B cell (primary cell): ENCODE measurements at regions not wholly inside any gene's neighbourhood (a gene's known extent, or its start where the extent isn't known, plus 50 kb on each side); places are given as distances from the start of the nearest gene placed in this dataset.

Experiments
- ATAC-seq: fragments of 200-7000 bp; cut with Tn5 transposase; one replicate; pipeline ENCODE4 v1.10.0; 2021; ENCODE audit warnings: low read depth, mild to moderate bottlenecking, moderate number of reproducible peaks, moderate library complexity
- CTCF ChIA-PET: fragments of 350-600 bp; sonication (Branson Sonifier 250); formaldehyde crosslinking; loops from one replicate; lab custom pipeline; 2021; ENCODE audit warnings: antibody characterized with exemption, inconsistent platforms; lab: Charles Lee
- POLR2A ChIA-PET: fragments of 350-600 bp; sonication (Branson Sonifier 250); formaldehyde crosslinking; loops from one replicate; lab custom pipeline; 2021; ENCODE audit warnings: antibody characterized with exemption; lab: Charles Lee
- DNase-seq: peaks from one replicate; pipeline ENCODE4 v3.0.0; 2013
- H2AFZ ChIP-seq: 2 replicates; pipeline ENCODE4 v1.6.1; 2012; ENCODE audit warnings: mild to moderate bottlenecking, low read depth, low read length; ENCODE audit not compliant: insufficient read depth, poor library complexity, severe bottlenecking
- H3K27ac ChIP-seq, 2 donors: 1 replicate in 1 of 2; 2 replicates in 1 of 2; pipeline ENCODE4 v1.5.1; 2012 to 2013; ENCODE audit warnings: low read length in 2 of 2, mild to moderate bottlenecking in 2 of 2, moderate library complexity in 1 of 2
- H3K27me3 ChIP-seq, 4 experiments: fragments of 200-600 bp in 1 of 4; sonication (generic) in 1 of 4; replicated peaks in 1 of 4; 1 replicate in 2 of 4; 2 replicates in 2 of 4; pipeline versions ENCODE4 v1.6.1 to v1.7.0; 2013 to 2016; ENCODE audit warnings: low read length in 3 of 4, mild to moderate bottlenecking in 2 of 4, mixed read lengths in 1 of 4, moderate library complexity in 1 of 4; ENCODE audit not compliant: insufficient read depth in 4 of 4, control insufficient read depth in 3 of 4; ENCODE audit errors: control extremely low read depth in 1 of 4
- H3K36me3 ChIP-seq, 2 experiments: replicated peaks in 1 of 2; 1 replicate in 1 of 2; 2 replicates in 1 of 2; pipeline versions ENCODE4 v1.6.1 to v1.7.1; 2013; ENCODE audit warnings: low read length in 1 of 2; ENCODE audit not compliant: insufficient read depth in 2 of 2, control insufficient read depth in 1 of 2; ENCODE audit errors: control extremely low read depth in 1 of 2, extremely low read depth in 1 of 2
- H3K4me1 ChIP-seq, 2 donors: fragments of 200-600 bp in 1 of 2; sonication (generic) in 1 of 2; 1 replicate in 1 of 2; 2 replicates in 1 of 2; pipeline versions ENCODE4 v1.5.1 to v1.6.1; 2013 to 2017; ENCODE audit warnings: low read length in 2 of 2; ENCODE audit not compliant: control insufficient read depth in 2 of 2, insufficient read depth in 2 of 2
- H3K4me2 ChIP-seq: replicated peaks from 2 replicates; pipeline ENCODE3; 2012; ENCODE audit warnings: mild to moderate bottlenecking, low read depth, low read length; ENCODE audit not compliant: poor library complexity, severe bottlenecking
- H3K4me3 ChIP-seq, 5 experiments: fragments of 200-600 bp in 1 of 5; sonication (generic) in 1 of 5; 1 replicate in 3 of 5; 2 replicates in 2 of 5; pipeline versions ENCODE4 v1.5.1 to v1.7.0; 2011 to 2016; ENCODE audit warnings: low read length in 4 of 5, mild to moderate bottlenecking in 4 of 5, low read depth in 2 of 5, control low read depth in 1 of 5, moderate library complexity in 1 of 5; ENCODE audit not compliant: insufficient read depth in 1 of 5; ENCODE audit errors: control extremely low read depth in 1 of 5, extremely low read depth in 1 of 5
- H3K79me2 ChIP-seq: fragments of 200-600 bp; sonication (generic); one replicate; pipeline ENCODE4 v1.6.0; 2016; ENCODE audit warnings: low read length; ENCODE audit not compliant: control insufficient read depth, insufficient read depth
- H3K9ac ChIP-seq: fragments of 200-600 bp; sonication (generic); 2 replicates; pipeline ENCODE4 v1.6.1; 2017; ENCODE audit warnings: mild to moderate bottlenecking, low read length, moderate library complexity
- H3K9me3 ChIP-seq, 3 donors: one replicate each; pipeline versions ENCODE4 v1.6.1 to v1.7.1; 2013; ENCODE audit warnings: low read length in 2 of 3; ENCODE audit not compliant: control insufficient read depth in 2 of 3, insufficient read depth in 1 of 3; ENCODE audit errors: control extremely low read depth in 1 of 3
- H4K20me1 ChIP-seq: 2 replicates; pipeline ENCODE4 v1.6.0; 2012; ENCODE audit warnings: mild to moderate bottlenecking, low read length; ENCODE audit not compliant: insufficient read depth, control insufficient read depth, poor library complexity, severe bottlenecking
- H3K27ac Mint-ChIP-seq: one replicate; pipeline ENCODE4 v1.8.0; 2021; ENCODE audit warnings: mixed read lengths
- H3K27me3 Mint-ChIP-seq: one replicate; pipeline ENCODE4 v1.8.0; 2021; ENCODE audit warnings: mixed read lengths
- H3K4me1 Mint-ChIP-seq: one replicate; pipeline ENCODE4 v1.8.0; 2021; ENCODE audit warnings: mixed read lengths
- H3K4me3 Mint-ChIP-seq: one replicate; pipeline ENCODE4 v1.8.0; 2021; ENCODE audit warnings: mixed read lengths
- H3K9me3 Mint-ChIP-seq: one replicate; pipeline ENCODE4 v1.8.0; 2022; ENCODE audit warnings: mixed read lengths; ENCODE audit not compliant: insufficient read depth
- EZH2 ChIP-seq: IDR thresholded peaks from 2 replicates; pipeline ENCODE4 v1.6.1; 2012; ENCODE audit warnings: borderline replicate concordance, low read depth, mild to moderate bottlenecking, moderate library complexity, low read length; ENCODE audit not compliant: insufficient read depth, poor library complexity, severe bottlenecking
- WGBS: methylation state at CpG from one replicate; pipeline ENCODE4 v1.1.5; 2013; ENCODE audit warnings: missing lambda C conversion rate; ENCODE audit not compliant: insufficient coverage; 5-methylcytosine and 5-hydroxymethylcytosine counted together
- intact Hi-C: fragments of 100-400 bp; cut with micrococcal nuclease; formaldehyde crosslinking; loops from one replicate; pipeline ENCODE4 v1.10.0; 2022
- TF ChIP-seq, protein P1 (sequence below): fragments of 200-600 bp; IDR thresholded peaks from one replicate; pipeline ENCODE4 v1.8.0; 2022; ENCODE audit warnings: antibody characterized with exemption, mild to moderate bottlenecking

DNA sequence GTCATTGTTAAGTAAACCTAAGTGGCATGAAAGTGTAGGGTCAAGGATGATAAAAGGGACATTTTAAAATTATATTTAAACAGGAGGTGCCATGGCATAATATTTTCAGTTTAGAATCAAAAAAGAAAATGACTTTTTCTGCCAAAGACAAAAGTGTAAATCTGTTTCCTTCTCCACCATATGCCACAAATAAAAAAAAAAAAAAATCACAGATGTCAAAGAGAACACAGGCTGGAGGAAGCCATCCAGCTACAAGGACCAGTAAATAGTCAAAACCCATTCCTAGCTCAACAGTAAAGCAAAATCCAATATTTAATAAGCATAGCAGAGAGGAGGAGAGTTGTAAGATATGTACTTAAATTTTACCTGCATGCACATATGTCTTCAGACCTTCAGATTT is 321.3 kb upstream of the TMEM229A start:
- Histone ChIP-seq H3K4me2 (no peak overlapping the region), H3K27ac (no peak overlapping the region), H3K36me3 (no peaks in the 10 kb centered on the region), H3K79me2 (no peaks in the 10 kb centered on the region), H3K9ac (no peak overlapping the region), H4K20me1 (no peaks in the 10 kb centered on the region), H2AFZ (no peak overlapping the region), H3K9me3 (peaks cover 0 to 3% (median 0%) of the 10 kb centered on the region in 3 donors), H3K4me1 (no peaks in the 10 kb centered on the region), H3K27me3 (no peaks in the 10 kb centered on the region), H3K4me3 (no peak overlapping the region)
- Mint-ChIP-seq H3K4me3 (no peak overlapping the region), H3K27ac (no peak overlapping the region), H3K4me1 (no peaks in the 10 kb centered on the region), H3K9me3 (no peaks in the 10 kb centered on the region), H3K27me3 (no peaks in the 10 kb centered on the region)
- no peak for ATAC-seq
- TF ChIP-seq EZH2 = no peak
- TF ChIP-seq, protein P1, sequence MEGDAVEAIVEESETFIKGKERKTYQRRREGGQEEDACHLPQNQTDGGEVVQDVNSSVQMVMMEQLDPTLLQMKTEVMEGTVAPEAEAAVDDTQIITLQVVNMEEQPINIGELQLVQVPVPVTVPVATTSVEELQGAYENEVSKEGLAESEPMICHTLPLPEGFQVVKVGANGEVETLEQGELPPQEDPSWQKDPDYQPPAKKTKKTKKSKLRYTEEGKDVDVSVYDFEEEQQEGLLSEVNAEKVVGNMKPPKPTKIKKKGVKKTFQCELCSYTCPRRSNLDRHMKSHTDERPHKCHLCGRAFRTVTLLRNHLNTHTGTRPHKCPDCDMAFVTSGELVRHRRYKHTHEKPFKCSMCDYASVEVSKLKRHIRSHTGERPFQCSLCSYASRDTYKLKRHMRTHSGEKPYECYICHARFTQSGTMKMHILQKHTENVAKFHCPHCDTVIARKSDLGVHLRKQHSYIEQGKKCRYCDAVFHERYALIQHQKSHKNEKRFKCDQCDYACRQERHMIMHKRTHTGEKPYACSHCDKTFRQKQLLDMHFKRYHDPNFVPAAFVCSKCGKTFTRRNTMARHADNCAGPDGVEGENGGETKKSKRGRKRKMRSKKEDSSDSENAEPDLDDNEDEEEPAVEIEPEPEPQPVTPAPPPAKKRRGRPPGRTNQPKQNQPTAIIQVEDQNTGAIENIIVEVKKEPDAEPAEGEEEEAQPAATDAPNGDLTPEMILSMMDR = no peak
- POLR2A ChIA-PET = no interaction called here
- intact Hi-C loops = no loop called here
- DNase-seq = no peak
- CTCF ChIA-PET = no interaction called here

DNA sequence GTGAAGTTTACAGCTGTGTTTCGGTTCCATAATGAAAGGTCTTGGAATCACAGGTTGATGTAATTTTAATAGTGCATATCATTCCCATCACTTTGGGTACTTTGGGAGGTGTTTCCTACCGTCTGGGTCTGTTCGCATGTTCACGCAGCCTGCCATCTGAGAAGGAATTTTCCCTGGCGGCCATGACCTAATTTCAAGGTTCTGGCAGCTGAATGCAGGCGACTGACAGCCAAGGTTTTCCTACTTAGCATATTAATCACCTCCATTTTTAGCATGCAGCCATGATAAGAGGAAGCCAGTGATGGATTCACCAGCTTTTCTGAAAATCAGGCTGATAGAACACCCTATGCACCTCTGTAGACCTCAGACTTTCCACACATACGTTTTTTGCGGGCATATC is 319.1 kb upstream of the TMEM229A start:
- ChIA-PET POLR2A (no interaction called here), CTCF (no interaction called here)
- no peak overlapping the region for H3K4me2 ChIP-seq
- peaks cover 0 to 3% (median 0%) of the 10 kb centered on the region in 3 donors for H3K9me3 ChIP-seq
- Mint-ChIP-seq H3K4me1 (no peaks in the 10 kb centered on the region), H3K4me3 (no peak overlapping the region), H3K9me3 (peaks cover 3% of the 10 kb centered on the region), H3K27ac (no peak overlapping the region), H3K27me3 (no peaks in the 10 kb centered on the region)
- intact Hi-C loops = no loop called here
- H2AFZ ChIP-seq = no peak overlapping the region
- H3K27me3 ChIP-seq = no peaks in the 10 kb centered on the region
- WGBS = 91% methylated on average over 5 of the region's 8 CpGs
- H3K79me2 ChIP-seq = no peaks in the 10 kb centered on the region
- H3K4me3 ChIP-seq = no peak overlapping the region
- TF ChIP-seq EZH2 = no peak
- TF ChIP-seq, protein P1 = no peak
- DNase-seq (no peak), ATAC-seq (no peak)
- no peaks in the 10 kb centered on the region for H4K20me1 ChIP-seq
- H3K27ac ChIP-seq = no peak overlapping the region
- H3K9ac ChIP-seq = no peak overlapping the region
- H3K4me1 ChIP-seq = no peaks in the 10 kb centered on the region
- H3K36me3 ChIP-seq = no peaks in the 10 kb centered on the region
